H1 (cell line): ENCODE measurements at regions not wholly inside any gene's neighbourhood (a gene's known extent, or its start where the extent isn't known, plus 50 kb on each side); places are given as distances from the start of the nearest gene placed in this dataset.

Source experiments
- CTCF ChIA-PET: fragments of 300-600 bp; sonication (Branson Sonifier 250); formaldehyde crosslinking; loops from one replicate; lab custom pipeline; 2021; ENCODE audit not compliant: partially characterized antibody; lab: Charles Lee
- POLR2A ChIA-PET: fragments of 300-600 bp; sonication (Branson Sonifier 250); formaldehyde crosslinking; loops from one replicate; lab custom pipeline; 2021; ENCODE audit warnings: inconsistent platforms; ENCODE audit not compliant: partially characterized antibody; lab: Charles Lee
- DNase-seq, 2 experiments: peaks; one replicate each; pipeline versions ENCODE4 v3.0.0 to v3.0.0-alpha.2; 2010 to 2022; ENCODE audit warnings: low spot score in 2 of 2, low read depth in 1 of 2, mixed read lengths in 1 of 2
- FAIRE-seq: peaks from 2 replicates; lab custom pipeline; 2011; peaks lifted over from hg19 to GRCh38; lab: Jason Lieb, UNC
- H2AFZ ChIP-seq: 2 replicates; pipeline ENCODE4 v1.8.1; 2012; ENCODE audit warnings: low read length, inconsistent platforms
- H2AK5ac ChIP-seq: 2 replicates; pipeline ENCODE4 v1.6.1; 2013; ENCODE audit warnings: low read depth, low read length
- H2BK120ac ChIP-seq: replicated peaks from 2 replicates; pipeline ENCODE3; 2013; ENCODE audit warnings: low read depth, low read length, inconsistent platforms
- H2BK12ac ChIP-seq: 2 replicates; pipeline ENCODE4 v1.6.1; 2013; ENCODE audit warnings: low read depth, low read length
- H2BK15ac ChIP-seq: 2 replicates; pipeline ENCODE4 v1.6.1; 2013; ENCODE audit warnings: low read length
- H2BK20ac ChIP-seq: 2 replicates; pipeline ENCODE4 v1.6.1; 2013; ENCODE audit warnings: low read length
- H2BK5ac ChIP-seq: 2 replicates; pipeline ENCODE4 v1.6.1; 2013; ENCODE audit warnings: low read depth, low read length
- H3K14ac ChIP-seq: 2 replicates; pipeline ENCODE4 v1.6.1; 2013; ENCODE audit warnings: inconsistent platforms; ENCODE audit not compliant: insufficient read length
- H3K18ac ChIP-seq: 2 replicates; pipeline ENCODE4 v1.6.1; 2013; ENCODE audit warnings: low read length; ENCODE audit errors: extremely low read depth
- H3K23ac ChIP-seq: 2 replicates; pipeline ENCODE4 v1.6.1; 2013; ENCODE audit warnings: inconsistent platforms; ENCODE audit not compliant: insufficient read length
- H3K23me2 ChIP-seq: 2 replicates; pipeline ENCODE4 v1.6.1; 2013; ENCODE audit warnings: low read depth, low read length
- H3K27ac ChIP-seq: 2 replicates; pipeline ENCODE4 v1.6.1; 2011; ENCODE audit warnings: low read depth, low read length, inconsistent platforms
- H3K27me3 ChIP-seq, 4 experiments: replicated peaks in 1 of 4; 1 replicate in 1 of 4; 2 replicates in 3 of 4; pipeline versions ENCODE4 v1.6.1 to v1.8.1; 2011 to 2013; ENCODE audit warnings: low read length in 3 of 4, mild to moderate bottlenecking in 3 of 4, inconsistent platforms in 2 of 4, mixed read lengths in 2 of 4, moderate library complexity in 1 of 4; ENCODE audit not compliant: control insufficient read depth in 3 of 4, insufficient read depth in 3 of 4; ENCODE audit errors: extremely low read depth in 1 of 4
- H3K36me3 ChIP-seq, 4 experiments: 2 replicates each; pipeline versions ENCODE4 v1.6.1 to v1.8.1; 2011 to 2013; ENCODE audit warnings: mild to moderate bottlenecking in 4 of 4, low read length in 3 of 4, moderate library complexity in 2 of 4, control low read depth in 1 of 4, inconsistent platforms in 1 of 4; ENCODE audit not compliant: insufficient read depth in 4 of 4, control insufficient read depth in 2 of 4
- H3K4ac ChIP-seq: replicated peaks from 2 replicates; pipeline ENCODE3; 2013; ENCODE audit warnings: low read length, low read depth, mixed read lengths, inconsistent platforms; ENCODE audit not compliant: insufficient read length
- H3K4me1 ChIP-seq, 4 experiments: replicated peaks in 1 of 4; 1 replicate in 1 of 4; 2 replicates in 3 of 4; pipeline versions ENCODE4 v1.6.1 to v1.8.1; 2011 to 2013; ENCODE audit warnings: low read length in 3 of 4, inconsistent platforms in 2 of 4, mixed read lengths in 1 of 4; ENCODE audit not compliant: insufficient read depth in 4 of 4, control insufficient read depth in 3 of 4
- H3K4me2 ChIP-seq, 2 experiments: 2 replicates each; pipeline versions ENCODE4 v1.6.1 to v1.8.1; 2011 to 2013; ENCODE audit warnings: low read depth in 2 of 2, low read length in 2 of 2, control low read depth in 1 of 2, inconsistent platforms in 1 of 2, mild to moderate bottlenecking in 1 of 2; ENCODE audit not compliant: insufficient read depth in 1 of 2
- H3K4me3 ChIP-seq, 4 experiments: fragments of 200-600, 300-600 bp in 1 of 4; sonication (generic), shearing (Covaris generic), sonication (Bioruptor Twin) in 1 of 4; 2 replicates each; pipeline versions ENCODE4 v1.5.1 to v1.8.1; 2011 to 2016; ENCODE audit warnings: low read length in 4 of 4, low read depth in 3 of 4, control low read depth in 2 of 4, inconsistent platforms in 2 of 4, mild to moderate bottlenecking in 2 of 4, mixed read lengths in 1 of 4, moderate library complexity in 1 of 4; ENCODE audit not compliant: insufficient read depth in 2 of 4; ENCODE audit errors: extremely low read depth in 1 of 4
- H3K56ac ChIP-seq: replicated peaks from 2 replicates; pipeline ENCODE3; 2013; ENCODE audit warnings: low read depth, mild to moderate bottlenecking, mixed read lengths, low read length, inconsistent platforms; ENCODE audit not compliant: insufficient read length
- H3K79me1 ChIP-seq: 2 replicates; pipeline ENCODE4 v1.6.1; 2013; ENCODE audit warnings: low read depth, low read length, control low read depth
- H3K79me2 ChIP-seq, 2 experiments: 2 replicates each; pipeline versions ENCODE4 v1.6.1 to v1.8.1; 2012 to 2013; ENCODE audit warnings: low read length in 2 of 2, mild to moderate bottlenecking in 2 of 2, inconsistent platforms in 1 of 2; ENCODE audit not compliant: insufficient read depth in 2 of 2, control insufficient read depth in 1 of 2
- H3K9ac ChIP-seq, 4 experiments: replicated peaks in 1 of 4; 1 replicate in 1 of 4; 2 replicates in 3 of 4; pipeline versions ENCODE4 v1.6.1 to v1.8.1; 2011 to 2013; ENCODE audit warnings: low read depth in 3 of 4, low read length in 3 of 4, control low read depth in 2 of 4, mild to moderate bottlenecking in 2 of 4, moderate library complexity in 2 of 4, inconsistent platforms in 1 of 4; ENCODE audit errors: extremely low read depth in 1 of 4
- H3K9me3 ChIP-seq, 2 experiments: 2 replicates each; pipeline versions ENCODE4 v1.6.1 to v1.8.1; 2012 to 2013; ENCODE audit warnings: mild to moderate bottlenecking in 2 of 2, moderate library complexity in 2 of 2, control low read depth in 1 of 2, inconsistent platforms in 1 of 2, low read depth in 1 of 2, low read length in 1 of 2, mixed read lengths in 1 of 2; ENCODE audit not compliant: insufficient read depth in 2 of 2
- H4K20me1 ChIP-seq, 2 experiments: replicated peaks in 1 of 2; 2 replicates each; pipeline versions ENCODE3 to v1.8.1; 2011 to 2013; ENCODE audit warnings: inconsistent platforms in 2 of 2, low read length in 2 of 2, mild to moderate bottlenecking in 1 of 2; ENCODE audit not compliant: insufficient read depth in 2 of 2, control insufficient read depth in 1 of 2
- H4K5ac ChIP-seq: 2 replicates; pipeline ENCODE4 v1.6.1; 2013; ENCODE audit warnings: low read length, low read depth, mixed read lengths, inconsistent platforms; ENCODE audit not compliant: insufficient read length
- H4K8ac ChIP-seq: 2 replicates; pipeline ENCODE4 v1.8.0; 2013; ENCODE audit warnings: mild to moderate bottlenecking, moderate library complexity, low read length, inconsistent platforms; ENCODE audit not compliant: insufficient read depth; ENCODE audit errors: extremely low read depth
- H4K91ac ChIP-seq: replicated peaks from 2 replicates; pipeline ENCODE3; 2013; ENCODE audit warnings: low read length, mixed read lengths, inconsistent platforms; ENCODE audit not compliant: insufficient read length
- CTBP2 ChIP-seq: IDR thresholded peaks from 2 replicates; pipeline ENCODE4 v1.7.0; 2011; ENCODE audit warnings: borderline replicate concordance, mild to moderate bottlenecking, moderate library complexity, mixed read lengths, low read length; ENCODE audit not compliant: insufficient read depth, insufficient read length
- GABPA ChIP-seq: IDR thresholded peaks from 2 replicates; pipeline ENCODE4 v1.6.1; 2011; ENCODE audit warnings: mild to moderate bottlenecking, low read length, moderate library complexity, borderline replicate concordance; ENCODE audit not compliant: insufficient read depth
- MAFK ChIP-seq: IDR thresholded peaks from 2 replicates; pipeline ENCODE4 v1.6.1; 2012; ENCODE audit warnings: low read depth, mild to moderate bottlenecking, improper control_type of control experiment, low read length
- RAD21 ChIP-seq, 2 experiments: IDR thresholded peaks in 1 of 2; conservative IDR thresholded peaks in 1 of 2; 2 replicates each; pipeline ENCODE4 v1.6.1; 2011; ENCODE audit warnings: low read depth in 2 of 2, low read length in 2 of 2, improper control_type of control experiment in 1 of 2, inconsistent platforms in 1 of 2, mild to moderate bottlenecking in 1 of 2, moderate library complexity in 1 of 2
- RFX5 ChIP-seq: IDR thresholded peaks from 2 replicates; pipeline ENCODE4 v1.6.1; 2011; ENCODE audit warnings: low read depth, low read length, improper control_type of control experiment, borderline replicate concordance
- SIX5 ChIP-seq: IDR thresholded peaks from 2 replicates; pipeline ENCODE4 v1.6.1; 2011; ENCODE audit warnings: mild to moderate bottlenecking, low read depth, low read length
- SP2 ChIP-seq: IDR thresholded peaks from 2 replicates; pipeline ENCODE4 v1.6.1; 2012; ENCODE audit warnings: mild to moderate bottlenecking, low read length, inconsistent platforms
- TEAD4 ChIP-seq: IDR thresholded peaks from 2 replicates; pipeline ENCODE4 v1.6.1; 2012; ENCODE audit warnings: low read depth, low read length, inconsistent platforms, mixed read lengths
- WGBS, 2 experiments: shearing (Covaris generic) in 1 of 2; methylation state at CpG; one replicate each; pipeline versions ENCODE4 v1.1.6 to v1.1.7; 2013 to 2015; ENCODE audit warnings: low lambda C conversion rate in 2 of 2, mixed read lengths in 2 of 2, inconsistent platforms in 1 of 2, low coverage in 1 of 2, missing lambda C conversion rate in 1 of 2; ENCODE audit not compliant: insufficient replicate concordance in 2 of 2, insufficient coverage in 1 of 2, insufficient read length in 1 of 2; ENCODE audit errors: extremely low coverage in 1 of 2, missing lambda C conversion rate in 1 of 2; 5-methylcytosine and 5-hydroxymethylcytosine counted together
- TF ChIP-seq, protein P1 (sequence below): IDR thresholded peaks from 2 replicates; pipeline ENCODE4 v1.6.1; 2011; ENCODE audit warnings: low read depth, mild to moderate bottlenecking, low read length; ENCODE audit not compliant: insufficient read depth

DNA sequence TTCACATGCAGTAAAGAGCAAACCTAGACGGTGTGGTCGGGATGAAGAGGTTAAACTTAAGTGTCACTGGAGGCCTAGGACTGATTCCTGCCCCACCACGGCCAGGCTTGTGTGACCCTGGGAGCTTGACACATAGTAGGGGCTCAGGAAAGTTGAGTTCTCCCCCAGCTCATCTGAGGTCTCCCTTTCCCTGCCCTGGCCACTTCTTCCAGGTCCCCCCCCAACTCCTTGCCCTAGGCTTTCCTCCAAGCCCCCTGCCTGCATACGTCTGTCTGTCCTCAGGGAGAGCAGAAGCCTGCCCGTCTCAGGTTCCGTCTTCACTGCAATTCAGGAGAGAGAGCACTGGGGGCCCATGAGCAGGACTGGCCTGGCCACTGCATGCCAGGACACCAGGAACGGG, 225.8 kb downstream of the PTPRU start:
- H2BK20ac ChIP-seq: no peak overlapping the region
- no peak overlapping the region for H2BK12ac ChIP-seq
- H3K4me3 ChIP-seq: no peak overlapping the region
- no peak overlapping the region for H2BK15ac ChIP-seq
- H3K4ac ChIP-seq: no peak overlapping the region
- no peak overlapping the region for H2BK120ac ChIP-seq
- H3K4me1 ChIP-seq: peaks cover 0 to 4% (median 0%) of the 10 kb centered on the region in 4 experiments; a peak in 2 of 7 replicates
- FAIRE-seq (no peak), DNase-seq (no peak)
- CTCF ChIA-PET: interaction anchor here (1.2 to 1.7 kb wide), 2 partner anchors 10 to 37 kb away, joined by 3 to 5 read pairs; no protein-coding TSS in a partner anchor
- no peaks in the 10 kb centered on the region for H3K23me2 ChIP-seq
- H3K79me2 ChIP-seq: no peaks in the 10 kb centered on the region
- no peak overlapping the region for H3K23ac ChIP-seq
- no peak overlapping the region; the same call in 1 of the 2 replicates for H4K8ac ChIP-seq
- POLR2A ChIA-PET: no interaction called here
- H3K36me3 ChIP-seq: no peaks in the 10 kb centered on the region
- no peak for TF ChIP-seq GABPA
- TF ChIP-seq, protein P1, sequence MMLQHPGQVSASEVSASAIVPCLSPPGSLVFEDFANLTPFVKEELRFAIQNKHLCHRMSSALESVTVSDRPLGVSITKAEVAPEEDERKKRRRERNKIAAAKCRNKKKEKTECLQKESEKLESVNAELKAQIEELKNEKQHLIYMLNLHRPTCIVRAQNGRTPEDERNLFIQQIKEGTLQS: no peak
- no peak for TF ChIP-seq MAFK
- no peak for TF ChIP-seq SIX5
- no peak for TF ChIP-seq RAD21 (IDR thresholded peaks at IDR 0.05 in 1 of 2, conservative IDR thresholded peaks at IDR 0.05 in 1 of 2; ENCODE audit: low read depth in 2 of 2, low read length in 2 of 2)
- no peak for TF ChIP-seq CTBP2
- TF ChIP-seq RFX5: no peak
- TF ChIP-seq SP2: no peak
- no peak for TF ChIP-seq TEAD4
- H2AFZ ChIP-seq: no peak overlapping the region
- no peak overlapping the region for H3K56ac ChIP-seq
- no peak overlapping the region for H3K9ac ChIP-seq
- H3K79me1 ChIP-seq: no peaks in the 10 kb centered on the region
- no peaks in the 10 kb centered on the region for H3K27me3 ChIP-seq
- peaks cover 7 to 11% of the 10 kb centered on the region in 2 experiments; a peak in 3 of 4 replicates for H3K9me3 ChIP-seq
- no peak overlapping the region for H2AK5ac ChIP-seq
- H4K91ac ChIP-seq: no peak overlapping the region
- H4K5ac ChIP-seq: no peak overlapping the region
- H3K4me2 ChIP-seq: no peak overlapping the region
- no peaks in the 10 kb centered on the region for H4K20me1 ChIP-seq
- no peak overlapping the region for H2BK5ac ChIP-seq
- H3K14ac ChIP-seq: no peak overlapping the region
- no peak overlapping the region for H3K18ac ChIP-seq
- 89% methylated on average over 7 of the region's 7 CpGs; no CpG with 5 or more reads in 1 of the 2 experiments for WGBS, 2 experiments
- no peak overlapping the region for H3K27ac ChIP-seq
